Spleen (tissue), 7 donors: ENCODE measurements at regions not wholly inside any gene's neighbourhood (a gene's known extent, or its start where the extent isn't known, plus 50 kb on each side); places are given as distances from the start of the nearest gene placed in this dataset.

Source experiments
- CTCF ChIP-seq, 11 experiments: fragments of 200-600 bp in 7 of 11; fragments of 450-650 bp in 4 of 11; sonication (generic) in 4 of 11; IDR thresholded peaks in 8 of 11; conservative IDR thresholded peaks in 3 of 11; 1 replicate in 7 of 11; 2 replicates in 4 of 11; pipeline versions ENCODE4 v1.4.0 to v1.8.0; 2016 to 2021; ENCODE audit warnings: antibody characterized with exemption in 11 of 11, inconsistent platforms in 4 of 11, mild to moderate bottlenecking in 1 of 11
- POLR2A ChIP-seq, 3 donors: fragments of 450-650 bp; IDR thresholded peaks; one replicate each; pipeline ENCODE4 v1.5.1; 2017; ENCODE audit warnings: antibody characterized with exemption in 3 of 3, mild to moderate bottlenecking in 1 of 3
- donor health status: DM: no; HTN: no; CAD: no; lungs with moderate emphysema.
- donor health status: DM: no; HTN: no; CAD: no.
- donor health status: DM: no; HTN: no; CAD: no.

GRCh38 chr2:196537311-196537710 is 102.2 kb upstream of the CCDC150 start:
- no peak for TF ChIP-seq CTCF (IDR thresholded peaks at IDR 0.05 in 8 of 11, conservative IDR thresholded peaks at IDR 0.05 in 3 of 11)
- no peak for TF ChIP-seq POLR2A (IDR thresholded peaks at IDR 0.05)
